ENCODE measurements at regions not wholly inside any gene's neighbourhood (a gene's known extent, or its start where the extent isn't known, plus 50 kb on each side); places are given as distances from the start of the nearest gene placed in this dataset.

GRCh38 chr22:19576460-19577421 is 52.5 kb upstream of the CLDN5 start (continued):
- TF ChIP-seq, protein P1, sequence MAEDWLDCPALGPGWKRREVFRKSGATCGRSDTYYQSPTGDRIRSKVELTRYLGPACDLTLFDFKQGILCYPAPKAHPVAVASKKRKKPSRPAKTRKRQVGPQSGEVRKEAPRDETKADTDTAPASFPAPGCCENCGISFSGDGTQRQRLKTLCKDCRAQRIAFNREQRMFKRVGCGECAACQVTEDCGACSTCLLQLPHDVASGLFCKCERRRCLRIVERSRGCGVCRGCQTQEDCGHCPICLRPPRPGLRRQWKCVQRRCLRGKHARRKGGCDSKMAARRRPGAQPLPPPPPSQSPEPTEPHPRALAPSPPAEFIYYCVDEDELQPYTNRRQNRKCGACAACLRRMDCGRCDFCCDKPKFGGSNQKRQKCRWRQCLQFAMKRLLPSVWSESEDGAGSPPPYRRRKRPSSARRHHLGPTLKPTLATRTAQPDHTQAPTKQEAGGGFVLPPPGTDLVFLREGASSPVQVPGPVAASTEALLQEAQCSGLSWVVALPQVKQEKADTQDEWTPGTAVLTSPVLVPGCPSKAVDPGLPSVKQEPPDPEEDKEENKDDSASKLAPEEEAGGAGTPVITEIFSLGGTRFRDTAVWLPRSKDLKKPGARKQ (CRISPR knock-in tag; IDR thresholded peaks at IDR 0.05), result no peak
- no peak; the same call in 1 of the 2 replicates for TF ChIP-seq ZNF395 (CRISPR knock-in tag; IDR thresholded peaks at IDR 0.05)
- TF ChIP-seq NONO (IDR thresholded peaks at IDR 0.05; ENCODE audit: low read depth in 2 of 2, low read length in 1 of 2), result no peak
- TF ChIP-seq FOXP1 (CRISPR knock-in tag; IDR thresholded peaks at IDR 0.05), result no peak
- TF ChIP-seq SIN3A (IDR thresholded peaks at IDR 0.05; ENCODE audit: borderline replicate concordance in 2 of 2, control insufficient read depth in 1 of 2, low read depth in 2 of 2, low read length in 2 of 2), result no peak
- TF ChIP-seq STAT5A (IDR thresholded peaks at IDR 0.05; ENCODE audit: borderline replicate concordance, low read length), result no peak
- no peak for TF ChIP-seq ZNF668 (CRISPR knock-in tag; IDR thresholded peaks at IDR 0.05)
- TF ChIP-seq, protein P2, sequence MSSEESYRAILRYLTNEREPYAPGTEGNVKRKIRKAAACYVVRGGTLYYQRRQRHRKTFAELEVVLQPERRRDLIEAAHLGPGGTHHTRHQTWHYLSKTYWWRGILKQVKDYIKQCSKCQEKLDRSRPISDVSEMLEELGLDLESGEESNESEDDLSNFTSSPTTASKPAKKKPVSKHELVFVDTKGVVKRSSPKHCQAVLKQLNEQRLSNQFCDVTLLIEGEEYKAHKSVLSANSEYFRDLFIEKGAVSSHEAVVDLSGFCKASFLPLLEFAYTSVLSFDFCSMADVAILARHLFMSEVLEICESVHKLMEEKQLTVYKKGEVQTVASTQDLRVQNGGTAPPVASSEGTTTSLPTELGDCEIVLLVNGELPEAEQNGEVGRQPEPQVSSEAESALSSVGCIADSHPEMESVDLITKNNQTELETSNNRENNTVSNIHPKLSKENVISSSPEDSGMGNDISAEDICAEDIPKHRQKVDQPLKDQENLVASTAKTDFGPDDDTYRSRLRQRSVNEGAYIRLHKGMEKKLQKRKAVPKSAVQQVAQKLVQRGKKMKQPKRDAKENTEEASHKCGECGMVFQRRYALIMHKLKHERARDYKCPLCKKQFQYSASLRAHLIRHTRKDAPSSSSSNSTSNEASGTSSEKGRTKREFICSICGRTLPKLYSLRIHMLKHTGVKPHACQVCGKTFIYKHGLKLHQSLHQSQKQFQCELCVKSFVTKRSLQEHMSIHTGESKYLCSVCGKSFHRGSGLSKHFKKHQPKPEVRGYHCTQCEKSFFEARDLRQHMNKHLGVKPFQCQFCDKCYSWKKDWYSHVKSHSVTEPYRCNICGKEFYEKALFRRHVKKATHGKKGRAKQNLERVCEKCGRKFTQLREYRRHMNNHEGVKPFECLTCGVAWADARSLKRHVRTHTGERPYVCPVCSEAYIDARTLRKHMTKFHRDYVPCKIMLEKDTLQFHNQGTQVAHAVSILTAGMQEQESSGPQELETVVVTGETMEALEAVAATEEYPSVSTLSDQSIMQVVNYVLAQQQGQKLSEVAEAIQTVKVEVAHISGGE (CRISPR knock-in tag; IDR thresholded peaks at IDR 0.05), result no peak
- no peak for TF ChIP-seq RBM39 (optimal IDR thresholded peaks at IDR 0.05; ENCODE audit: low read depth, low read length)
- TF ChIP-seq ZNF280A (IDR thresholded peaks at IDR 0.05; ENCODE audit: low read depth, partially characterized antibody), result no peak
- no peak for TF ChIP-seq BACH1 (tag; IDR thresholded peaks at IDR 0.05)
- 0 out of 2 replicates have a peak, but pooled peaks have one; percentile 36 for TF ChIP-seq SOX6 (IDR thresholded peaks at IDR 0.05)
- TF ChIP-seq BRD4 (IDR thresholded peaks at IDR 0.05), result no peak
- peak; percentile 65; the same call in 1 of the 2 replicates for TF ChIP-seq HDAC2 (IDR thresholded peaks at IDR 0.05)
- TF ChIP-seq TAL1 (IDR thresholded peaks at IDR 0.05), result no peak
- TF ChIP-seq RBM17 (IDR thresholded peaks at IDR 0.05; ENCODE audit: borderline replicate concordance, low read depth, low read length), result no peak
- no peak for TF ChIP-seq ZNF699 (CRISPR knock-in tag; IDR thresholded peaks at IDR 0.05; ENCODE audit: insufficient replicate concordance)
- TF ChIP-seq RB1 (IDR thresholded peaks at IDR 0.05; ENCODE audit: low read depth), result no peak
- TF ChIP-seq LARP7 (IDR thresholded peaks at IDR 0.05), result no peak
